ENCODE measurements at regions not wholly inside any gene's neighbourhood (a gene's known extent, or its start where the extent isn't known, plus 50 kb on each side); places are given as distances from the start of the nearest gene placed in this dataset.
"Not testable (repeated sequence)": the region's sequence is repeated elsewhere in the genome, so short reads cannot be mapped to it uniquely, and the experiment has no call there.

DNA sequence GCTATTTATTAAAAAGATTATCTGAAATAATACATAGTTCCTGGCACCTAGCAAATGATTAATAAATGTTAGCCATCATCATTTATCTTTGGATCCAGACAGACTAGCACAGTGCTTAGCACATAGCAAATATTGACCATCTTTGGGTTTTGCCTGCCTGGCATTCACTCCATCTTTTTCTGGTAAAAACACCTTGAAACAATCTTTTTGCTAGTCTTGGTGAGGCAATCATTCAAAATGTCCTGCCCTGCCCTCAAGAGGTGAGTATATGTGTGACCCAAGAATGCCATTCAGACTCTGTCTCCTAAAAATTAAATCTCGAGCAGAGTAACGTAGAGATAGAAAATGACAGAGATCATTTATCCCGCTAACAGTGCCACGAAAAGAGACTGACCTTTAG, 78.3 kb upstream of the ZNF280D start:
- no peak for DNase-seq (ENCODE audit: low read depth)

DNA sequence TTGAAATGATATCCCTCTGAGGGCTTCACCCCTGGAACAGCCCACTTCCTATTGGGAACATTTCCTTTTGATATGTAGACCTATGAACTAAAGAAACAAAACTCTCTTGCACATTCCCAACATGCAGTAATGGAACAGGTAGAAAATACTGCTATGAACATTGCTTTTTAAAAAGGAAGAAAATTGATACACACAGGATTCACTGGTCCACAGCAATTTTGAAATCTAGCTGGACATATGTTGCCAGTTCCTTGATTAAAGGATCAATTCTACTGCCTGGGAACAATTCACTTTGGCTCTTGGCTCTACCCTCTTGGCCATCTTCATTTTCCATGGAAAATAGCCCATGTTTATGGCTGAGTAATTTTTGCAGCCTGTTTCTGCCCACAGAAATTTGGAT, 74.9 kb upstream of the ZNF280D start:
- no peak for DNase-seq (ENCODE audit: low read depth)

DNA sequence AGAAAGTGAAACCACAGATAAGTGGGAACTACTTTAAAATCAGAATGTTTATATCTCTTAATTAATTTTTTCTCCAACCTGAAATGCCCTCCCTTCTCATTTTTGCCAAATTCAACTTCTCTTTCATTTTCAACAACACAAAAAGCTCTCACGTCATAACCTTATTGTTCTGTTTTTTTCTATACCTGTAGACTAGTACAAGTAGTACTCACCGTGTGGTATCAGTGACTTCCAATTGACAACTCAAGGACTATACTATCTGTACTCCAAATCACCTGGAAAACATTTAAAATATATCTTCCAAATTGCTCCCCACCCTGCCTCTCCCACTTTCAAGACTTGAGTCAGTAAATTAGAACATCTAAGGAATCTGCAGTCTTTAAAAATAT, 72.8 kb upstream of the ZNF280D start:
- no peak for DNase-seq (ENCODE audit: low read depth)

DNA sequence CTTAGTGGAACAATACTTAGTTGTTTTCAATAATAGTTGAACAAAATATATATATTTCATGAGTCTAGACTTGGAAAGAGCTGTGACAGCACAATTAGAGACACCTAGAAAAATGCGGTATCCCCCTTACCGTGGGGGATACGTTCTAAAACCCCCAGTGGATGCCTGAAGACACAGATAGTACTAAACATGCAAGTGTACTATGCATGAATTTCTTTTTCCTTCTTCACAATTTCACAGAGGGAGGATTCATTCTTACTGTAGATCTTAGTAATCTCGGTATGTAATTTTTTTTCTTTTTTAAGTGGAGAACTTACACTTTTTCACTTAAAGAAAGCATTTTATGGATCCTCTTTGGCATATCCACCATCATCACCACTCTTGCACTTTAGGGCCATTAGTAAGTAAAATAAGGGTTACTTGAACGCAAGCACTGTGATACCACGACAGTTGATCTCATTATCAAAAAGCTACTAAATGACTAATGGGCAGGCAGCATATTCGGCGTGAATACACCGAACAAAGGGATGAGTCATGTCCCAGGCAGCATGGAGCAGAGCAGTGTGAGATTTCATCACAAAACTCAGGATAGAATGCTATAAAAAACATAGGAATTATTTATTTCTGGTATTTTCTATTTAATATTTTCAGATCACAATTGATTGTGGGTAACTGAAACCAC, 72.3 kb upstream of the ZNF280D start:
- peak; percentile 88 for DNase-seq (ENCODE audit: low read depth)

DNA sequence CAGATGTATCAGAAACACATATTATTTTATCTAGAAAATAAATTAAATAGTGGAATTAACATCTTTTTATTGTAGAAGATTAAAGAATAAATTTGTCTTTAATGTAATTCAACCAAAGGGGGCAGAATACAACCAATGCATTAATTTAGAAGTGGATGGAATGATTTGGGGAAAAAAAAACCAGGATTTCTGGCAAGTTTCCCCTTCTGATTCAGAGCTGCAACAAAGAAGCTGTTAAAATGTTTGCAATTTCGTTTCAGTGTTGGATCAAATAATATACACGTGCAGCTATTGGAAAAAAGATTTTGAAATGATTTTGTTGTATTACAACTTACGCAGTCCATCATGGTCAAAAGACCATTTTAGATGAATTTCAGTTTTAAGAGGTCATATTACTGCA, 71.6 kb upstream of the ZNF280D start:
- peak; percentile 56 for DNase-seq (ENCODE audit: low read depth)

DNA sequence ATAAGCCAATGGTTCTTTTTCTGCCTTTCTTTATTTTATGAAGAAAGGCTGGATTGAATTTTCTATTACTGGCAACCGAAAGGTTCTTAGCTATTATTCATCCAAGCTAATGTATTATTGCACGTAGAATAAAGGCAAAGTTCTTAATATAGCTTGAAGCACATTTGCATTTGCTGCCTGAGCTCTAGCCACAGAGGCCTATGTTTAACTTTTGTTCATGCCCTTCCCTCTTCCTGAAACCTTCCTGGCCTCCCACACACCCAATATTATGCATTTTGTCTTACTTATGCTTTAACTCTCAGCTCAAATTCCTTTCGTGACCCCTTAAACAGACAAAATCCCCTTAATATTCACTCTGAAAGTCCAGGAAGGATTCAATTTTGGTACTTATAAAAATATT, 71.0 kb upstream of the ZNF280D start:
- DNase-seq (ENCODE audit: low read depth): peak; percentile 36

DNA sequence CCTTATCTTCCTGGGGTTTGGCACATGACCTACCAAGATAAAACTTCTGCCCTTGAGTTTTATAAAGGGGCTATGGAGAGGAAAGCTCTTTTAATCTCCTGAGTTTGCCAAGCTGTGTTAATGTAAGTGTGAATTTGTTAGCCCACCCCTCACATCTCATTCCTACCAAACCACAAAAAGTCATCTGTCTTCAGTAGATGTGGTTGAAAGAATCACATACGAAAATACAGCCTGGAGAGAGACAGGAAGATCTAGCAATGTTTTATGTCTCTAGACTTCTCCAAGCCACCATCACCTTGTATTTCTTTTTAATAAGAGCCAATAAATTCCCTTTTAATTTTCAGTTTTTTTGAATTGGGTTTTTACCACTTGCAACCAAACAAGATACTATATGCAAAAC, 68.9 kb upstream of the ZNF280D start:
- DNase-seq (ENCODE audit: low read depth): no peak

DNA sequence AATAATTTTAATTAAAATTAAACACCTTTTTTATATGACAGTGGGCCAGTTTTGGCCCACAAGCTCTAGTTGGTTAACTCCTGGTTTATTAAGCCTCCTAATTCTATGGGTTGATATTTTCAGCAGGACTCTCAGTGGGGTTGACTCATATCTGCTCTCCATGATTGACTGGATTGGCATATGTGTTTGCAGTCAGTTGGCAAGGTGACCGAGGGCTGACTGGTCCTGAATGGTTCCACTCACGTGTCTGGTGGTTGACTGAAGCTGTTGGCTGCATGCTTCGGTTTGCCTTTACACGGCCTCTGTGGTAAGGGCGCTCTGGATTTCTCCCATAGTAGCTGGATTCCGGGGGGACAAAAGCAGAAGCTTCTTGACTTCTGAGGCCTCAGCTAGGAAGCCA, 65.3 kb upstream of the ZNF280D start:
- DNase-seq (ENCODE audit: low read depth): peak; percentile 97

DNA sequence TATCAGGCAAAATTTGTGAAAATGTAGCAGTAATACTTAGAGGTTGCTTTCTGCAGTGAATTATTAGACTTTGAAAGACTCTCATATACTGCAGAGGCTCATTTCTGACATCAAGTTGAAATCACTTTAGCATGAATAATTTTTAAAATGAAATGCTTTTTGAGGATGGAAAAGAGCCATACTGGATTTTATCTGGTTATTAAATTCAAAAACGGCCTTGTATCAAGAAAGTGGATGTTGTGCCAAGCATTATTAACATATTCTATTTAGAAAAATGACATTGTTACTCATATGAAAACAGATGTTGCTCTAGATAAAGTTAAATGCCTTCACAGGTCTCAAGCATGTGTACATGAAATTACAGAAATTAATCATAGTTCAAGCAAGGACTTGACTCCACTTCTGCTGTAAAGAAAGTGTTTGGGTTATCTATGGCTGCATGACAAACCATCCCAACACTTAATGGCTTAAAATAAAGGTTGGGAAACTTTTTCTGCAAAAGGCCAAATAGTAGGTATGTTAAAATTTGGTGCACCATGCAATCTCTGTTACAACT, 64.5 kb upstream of the ZNF280D start:
- no peak for DNase-seq (ENCODE audit: low read depth)

DNA sequence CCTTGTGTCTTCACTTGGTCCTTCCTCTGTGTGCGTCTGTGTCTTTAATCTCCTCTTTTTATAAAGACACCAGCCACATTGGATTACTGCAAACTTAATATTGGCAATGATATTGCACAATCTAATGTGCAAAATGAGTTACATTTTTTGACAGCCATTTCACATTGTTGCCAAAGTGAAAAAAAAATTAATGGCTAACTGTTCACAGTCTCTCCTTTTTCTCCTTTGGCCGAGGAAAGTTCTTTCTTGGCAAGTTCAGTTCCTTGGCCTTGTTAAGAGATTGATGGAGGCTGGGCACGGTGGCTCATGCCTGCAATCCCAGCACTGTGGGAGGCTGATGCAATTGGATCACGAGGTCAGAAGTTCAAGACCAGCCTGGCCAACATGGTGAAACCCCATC, 62.2 kb upstream of the ZNF280D start:
- DNase-seq (ENCODE audit: low read depth): no peak

DNA sequence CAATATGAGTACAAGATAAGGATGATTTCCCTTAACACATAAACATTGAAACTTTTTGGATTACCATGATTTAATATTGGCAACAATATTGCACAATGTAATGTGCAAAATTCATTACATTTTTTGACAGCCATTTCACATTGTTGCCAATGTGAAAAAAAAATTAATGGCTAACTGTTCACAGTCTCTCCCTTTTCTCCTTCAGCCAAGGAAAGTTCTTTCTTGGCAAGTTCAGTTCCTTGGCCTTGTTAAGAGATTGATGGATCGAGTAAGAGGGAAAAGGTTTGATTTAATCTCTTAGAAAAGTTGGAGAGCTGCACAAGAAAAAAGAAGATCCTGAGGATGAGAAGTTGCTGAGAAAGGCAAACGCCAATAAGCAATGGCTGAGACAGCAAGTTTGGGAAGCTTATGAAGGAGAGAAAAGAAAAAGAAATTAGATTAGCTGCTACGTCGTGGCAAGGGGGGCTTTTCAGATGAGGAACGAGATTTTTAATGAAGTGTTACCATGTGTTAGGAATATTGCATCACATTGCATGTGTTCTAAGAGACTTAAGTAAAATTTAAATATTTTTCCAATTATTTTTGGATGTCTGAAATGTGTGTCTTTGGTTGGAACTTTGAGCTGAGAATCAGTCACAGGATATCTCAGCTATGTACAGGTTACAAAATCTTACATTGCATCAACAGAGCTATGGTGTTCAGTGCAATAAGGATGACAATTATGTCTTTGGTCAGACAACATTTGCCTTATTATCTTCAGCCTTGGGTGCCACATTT, 61.4 kb upstream of the ZNF280D start:
- no peak for DNase-seq (ENCODE audit: low read depth)

DNA sequence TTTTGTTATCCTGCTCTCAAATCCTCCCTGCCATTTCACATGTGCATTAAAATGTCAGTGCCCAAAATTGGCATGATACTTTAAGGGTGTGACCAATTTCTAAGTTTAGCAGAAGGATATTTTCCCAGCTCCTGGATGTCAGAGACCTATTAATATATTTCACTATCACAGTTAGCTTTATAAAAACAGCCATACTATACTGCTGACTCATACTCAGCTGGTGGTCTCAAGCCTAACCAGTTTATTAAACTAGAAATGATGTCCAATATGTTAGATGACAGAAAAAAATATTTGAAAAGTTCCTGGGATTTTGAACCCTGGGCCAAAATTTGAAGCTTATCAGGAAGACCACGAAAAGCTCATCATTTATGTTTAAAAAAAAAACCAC, 60.9 kb upstream of the ZNF280D start:
- peak; percentile 77 for DNase-seq (ENCODE audit: low read depth)

DNA sequence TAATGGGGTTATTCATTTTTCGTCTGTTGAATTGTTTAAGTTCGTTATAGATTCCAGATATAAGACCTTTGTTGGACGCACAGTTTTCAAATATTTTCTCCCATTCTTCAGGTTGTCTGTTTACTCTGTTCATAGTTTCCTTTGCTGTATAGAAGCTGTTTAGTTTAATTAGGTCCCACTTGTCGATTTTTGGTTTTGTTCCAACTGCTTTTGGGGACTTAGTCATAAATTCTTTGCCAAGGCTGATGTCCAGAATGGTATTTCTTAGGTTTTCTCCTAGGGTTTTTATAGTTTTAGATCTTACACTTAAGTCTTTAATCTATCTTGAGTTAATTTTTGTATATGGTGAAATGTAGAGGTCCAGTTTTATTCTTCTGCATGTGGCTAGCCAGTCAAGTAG, 58.9 kb upstream of the ZNF280D start:
- DNase-seq (ENCODE audit: low read depth): no peak

DNA sequence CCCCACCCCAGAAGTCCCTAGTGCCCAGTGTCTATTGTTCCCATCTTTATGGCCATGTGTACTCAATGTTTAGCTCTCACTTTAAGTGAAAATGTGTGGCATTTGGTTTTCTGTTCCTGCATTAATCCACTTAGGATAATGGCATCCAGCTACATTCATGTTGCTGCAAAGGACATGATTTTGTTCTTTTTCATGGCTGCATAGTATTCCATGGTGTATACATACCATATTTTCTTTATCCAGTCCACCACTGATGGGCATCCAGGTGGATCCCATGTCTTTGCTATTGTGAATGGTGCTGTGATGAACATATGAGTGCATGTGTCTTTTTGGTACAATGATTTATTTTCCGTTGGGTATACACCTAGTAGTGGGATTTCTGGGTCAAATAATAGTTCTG, 58.2 kb upstream of the ZNF280D start:
- DNase-seq (ENCODE audit: low read depth): not testable (repeated sequence)

DNA sequence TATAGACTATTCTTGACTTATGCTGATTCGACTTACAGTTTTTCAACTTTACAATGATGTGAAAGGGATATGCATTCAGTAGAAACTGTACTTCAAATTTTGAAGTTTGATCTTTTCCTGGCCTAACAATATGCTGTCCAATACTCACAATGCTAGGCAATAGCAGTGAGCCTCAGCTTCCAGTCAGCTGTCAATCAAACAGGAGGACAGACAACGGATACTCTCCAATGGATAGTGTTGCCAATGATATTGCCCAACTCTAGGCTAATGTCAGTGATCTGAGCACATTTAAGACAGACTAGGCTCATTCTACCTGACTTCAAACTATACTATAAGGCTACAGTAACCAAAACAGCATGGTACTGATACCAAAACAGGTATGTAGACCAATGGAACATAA, 55.0 kb upstream of the ZNF280D start:
- DNase-seq (ENCODE audit: low read depth): no peak

DNA sequence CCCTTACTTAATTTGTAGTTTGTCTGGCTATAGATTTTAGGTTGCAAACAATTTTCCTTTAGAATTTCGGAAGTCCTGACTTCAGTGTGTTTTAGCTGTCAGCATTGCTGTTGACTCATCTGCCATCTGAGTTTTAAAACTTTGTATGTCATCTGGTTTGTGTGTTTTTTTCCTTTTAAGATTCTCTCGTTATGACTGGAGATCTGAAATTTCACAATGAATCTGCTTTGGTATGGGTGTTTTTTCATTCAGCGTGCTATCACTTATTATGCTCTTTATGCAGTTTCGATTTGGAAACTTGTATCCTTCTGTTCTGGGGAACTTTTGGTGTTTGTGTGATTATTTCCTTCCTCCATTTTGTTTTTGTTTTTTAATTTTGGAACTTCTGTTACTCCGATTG, 53.7 kb upstream of the ZNF280D start:
- DNase-seq (ENCODE audit: low read depth): no peak

DNA sequence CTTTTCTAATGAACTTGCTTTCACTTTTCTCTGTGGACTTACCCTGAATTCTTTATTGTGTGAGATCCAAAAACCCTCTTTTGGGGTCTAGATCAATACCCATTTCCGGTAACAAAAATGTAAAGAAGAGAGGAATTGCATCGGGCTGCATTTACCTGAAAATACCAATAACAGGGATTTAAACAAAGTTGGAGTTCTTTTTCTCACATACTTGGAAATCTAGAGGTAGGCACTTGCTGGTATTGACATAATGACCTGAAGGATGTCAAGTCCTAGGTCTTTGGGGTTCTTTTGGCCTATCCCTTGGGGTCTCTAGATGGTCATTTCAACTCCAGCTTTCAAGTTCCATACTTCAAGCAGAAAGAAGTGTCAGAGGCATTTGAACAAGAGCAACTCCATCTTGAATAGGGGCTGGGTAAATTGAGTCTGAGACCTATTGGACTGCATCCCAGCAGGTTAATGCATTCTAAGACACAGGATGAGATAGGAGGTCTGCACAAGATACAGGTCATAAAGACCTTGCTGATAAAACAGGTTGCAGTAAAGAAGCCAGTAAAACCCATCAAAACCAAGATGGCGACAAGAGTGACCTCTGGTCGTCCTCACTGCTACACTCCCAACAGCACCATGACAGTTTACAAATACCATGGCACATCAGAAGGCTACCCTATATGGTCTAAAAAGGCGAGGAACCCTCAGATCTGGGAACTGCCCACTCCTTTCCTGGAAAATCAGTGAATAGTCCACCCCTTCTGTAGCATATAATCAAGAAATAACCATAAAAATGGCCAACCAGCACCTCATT, 50.8 kb upstream of the ZNF280D start:
- DNase-seq (ENCODE audit: low read depth): no peak

DNA sequence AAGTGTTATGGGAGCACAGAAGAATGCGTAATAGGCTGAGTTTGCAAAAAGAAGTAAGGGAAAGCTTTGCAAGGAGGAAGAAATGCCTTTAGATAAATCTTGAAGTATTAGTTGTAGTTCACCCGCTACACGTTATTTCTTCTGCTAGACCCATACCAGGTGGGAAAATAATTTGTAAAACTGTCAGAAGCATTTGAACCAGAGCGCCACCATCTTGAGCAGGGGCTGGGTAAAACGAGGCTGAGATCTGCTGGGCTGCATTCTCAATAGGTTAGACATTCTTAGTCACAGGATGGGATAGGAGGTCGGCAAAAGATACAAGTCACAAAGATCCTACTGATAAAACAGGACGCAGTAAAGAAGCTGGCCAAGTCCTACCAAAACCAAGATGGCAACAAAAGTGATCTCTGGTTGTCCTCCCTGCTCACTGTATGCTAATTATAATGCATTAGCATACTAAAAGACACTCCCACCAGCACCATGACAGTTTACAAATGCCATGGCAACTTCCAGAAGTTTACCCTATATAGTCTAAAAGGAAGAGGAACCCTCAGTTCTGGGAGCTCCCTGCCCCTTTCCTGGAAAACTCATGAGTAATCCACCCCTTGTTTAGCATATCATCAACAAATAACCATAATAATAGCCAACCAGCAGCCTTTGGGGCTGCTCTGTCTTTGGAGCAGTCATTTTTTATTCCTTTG, 50.0 kb upstream of the ZNF280D start:
- no peak for DNase-seq (ENCODE audit: low read depth)

All from myocyte (in vitro differentiated cells).